Activated CD8-positive, alpha-beta T cell treated with anti-CD3 and anti-CD28 coated beads for 36 hours (primary cell): ENCODE measurements at regions not wholly inside any gene's neighbourhood (a gene's known extent, or its start where the extent isn't known, plus 50 kb on each side); places are given as distances from the start of the nearest gene placed in this dataset.

Experiments used
- ATAC-seq: fragments of 200-7000 bp; cut with Tn5 transposase; one replicate; pipeline ENCODE4 v1.10.0; 2021; ENCODE audit warnings: mild to moderate bottlenecking, moderate library complexity
- CTCF ChIA-PET: fragments of 350-600 bp; sonication (Branson Sonifier 250); formaldehyde crosslinking; loops from one replicate; lab custom pipeline; 2021; ENCODE audit warnings: antibody characterized with exemption; lab: Charles Lee
- POLR2A ChIA-PET: fragments of 350-600 bp; sonication (Branson Sonifier 250); formaldehyde crosslinking; loops from one replicate; lab custom pipeline; 2021; ENCODE audit warnings: antibody characterized with exemption; lab: Charles Lee
- DNase-seq: peaks from one replicate; pipeline ENCODE4 v3.0.0-alpha.2; 2020
- H3K27ac Mint-ChIP-seq: one replicate; pipeline ENCODE4 v1.8.0; 2021; ENCODE audit warnings: mild to moderate bottlenecking, mixed read lengths
- H3K27me3 Mint-ChIP-seq: one replicate; pipeline ENCODE4 v1.8.0; 2021; ENCODE audit warnings: mixed read lengths
- H3K36me3 Mint-ChIP-seq: one replicate; pipeline ENCODE4 v1.8.0; 2021; ENCODE audit warnings: low read depth, mixed read lengths
- H3K4me1 Mint-ChIP-seq: one replicate; pipeline ENCODE4 v1.8.0; 2021; ENCODE audit warnings: low read depth, mixed read lengths
- H3K4me3 Mint-ChIP-seq: one replicate; pipeline ENCODE4 v1.8.0; 2021; ENCODE audit warnings: mild to moderate bottlenecking, moderate library complexity, mixed read lengths
- H3K9me3 Mint-ChIP-seq: one replicate; pipeline ENCODE4 v1.8.0; 2021; ENCODE audit warnings: mixed read lengths
- CTCF ChIP-seq: fragments of 200-600 bp; IDR thresholded peaks from one replicate; pipeline ENCODE4 v1.8.0; 2022; ENCODE audit warnings: antibody characterized with exemption, mild to moderate bottlenecking
- intact Hi-C: fragments of 100-400 bp; cut with micrococcal nuclease; formaldehyde crosslinking; loops from one replicate; pipeline ENCODE4 v1.10.0; 2022

DNA sequence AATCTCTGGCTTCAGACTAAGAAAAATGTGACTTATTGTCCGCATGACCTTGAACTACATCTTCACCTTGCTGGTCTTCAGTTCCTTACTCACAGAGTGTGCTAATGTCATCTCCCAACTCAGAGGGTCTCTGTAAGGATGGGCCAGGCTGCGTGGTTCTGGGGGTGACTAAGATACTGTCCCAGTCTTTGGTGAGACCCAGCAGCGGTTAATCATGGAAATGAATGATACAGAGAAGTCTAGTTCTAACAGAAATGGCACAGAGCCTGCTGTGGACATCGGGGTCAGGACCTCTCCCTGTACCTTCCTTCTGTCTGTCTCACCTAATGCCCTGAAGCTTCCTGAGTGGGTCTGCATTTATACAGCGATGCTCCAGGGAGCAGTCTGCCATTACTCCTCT lies 662.7 kb upstream of the HS6ST1 start:
- H3K27ac Mint-ChIP-seq = no peak overlapping the region
- DNase-seq (no peak), ATAC-seq (no peak)
- ChIA-PET POLR2A (no interaction called here), CTCF (no interaction called here)
- H3K4me1 Mint-ChIP-seq = no peaks in the 10 kb centered on the region
- H3K9me3 Mint-ChIP-seq = no peaks in the 10 kb centered on the region
- no peaks in the 10 kb centered on the region for H3K27me3 Mint-ChIP-seq
- H3K36me3 Mint-ChIP-seq = no peaks in the 10 kb centered on the region
- H3K4me3 Mint-ChIP-seq = no peak overlapping the region
- intact Hi-C loops = no loop called here
- TF ChIP-seq CTCF = no peak

GRCh38 chr2:128982001-128982400 lies 663.3 kb upstream of the HS6ST1 start:
- H3K36me3 Mint-ChIP-seq = no peaks in the 10 kb centered on the region
- TF ChIP-seq CTCF = no peak
- H3K4me1 Mint-ChIP-seq = no peaks in the 10 kb centered on the region
- H3K9me3 Mint-ChIP-seq = no peaks in the 10 kb centered on the region
- DNase-seq (no peak), ATAC-seq (no peak)
- no peaks in the 10 kb centered on the region for H3K27me3 Mint-ChIP-seq
- ChIA-PET CTCF (no interaction called here), POLR2A (no interaction called here)
- H3K4me3 Mint-ChIP-seq = no peak overlapping the region
- H3K27ac Mint-ChIP-seq = no peak overlapping the region
- intact Hi-C loops = no loop called here

DNA sequence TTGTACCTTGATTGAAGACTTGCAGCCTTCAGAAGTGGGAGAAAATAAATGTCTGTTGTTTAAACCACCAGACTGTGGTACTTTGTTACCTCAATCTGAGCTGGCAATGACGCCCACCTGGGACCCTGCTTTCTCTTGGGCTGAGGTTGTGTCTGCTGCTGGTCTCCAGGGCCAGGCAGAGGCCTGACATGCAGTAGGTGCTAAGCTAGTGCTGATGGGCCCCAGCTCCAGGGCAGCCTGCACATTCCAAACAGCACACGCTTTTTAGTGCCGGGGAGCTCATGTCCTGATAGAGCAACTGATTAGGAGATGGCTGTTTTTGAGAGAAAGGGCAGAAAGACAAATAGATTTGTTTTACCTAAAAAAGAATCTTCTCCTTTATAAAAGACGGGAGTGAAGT lies 664.0 kb upstream of the HS6ST1 start:
- Mint-ChIP-seq H3K4me3 (no peak overlapping the region), H3K27ac (no peak overlapping the region), H3K36me3 (no peaks in the 10 kb centered on the region), H3K9me3 (no peaks in the 10 kb centered on the region), H3K4me1 (no peaks in the 10 kb centered on the region), H3K27me3 (no peaks in the 10 kb centered on the region)
- ChIA-PET CTCF (no interaction called here), POLR2A (interaction anchor here (0.6 kb wide), 1 partner anchor 90 kb away, joined by 3 read pairs; no protein-coding TSS in a partner anchor)
- no peak for ATAC-seq
- intact Hi-C loops = no loop called here
- TF ChIP-seq CTCF = no peak
- no peak for DNase-seq

- TF ChIP-seq CTCF = no peak
- DNase-seq = no peak
- CTCF ChIA-PET = no interaction called here
- POLR2A ChIA-PET = interaction anchor here (0.6 kb wide), 1 partner anchor 91 kb away, joined by 3 read pairs; no protein-coding TSS in a partner anchor
- Mint-ChIP-seq H3K27me3 (no peaks in the 10 kb centered on the region), H3K9me3 (no peaks in the 10 kb centered on the region), H3K27ac (no peak overlapping the region), H3K4me3 (no peak overlapping the region), H3K4me1 (no peaks in the 10 kb centered on the region), H3K36me3 (no peaks in the 10 kb centered on the region)
- no peak for ATAC-seq
- intact Hi-C loops = no loop called here
These were observed 664.4 kb upstream of the HS6ST1 start for GRCh38 chr2:128983094-128983493.

- ATAC-seq (no peak), DNase-seq (no peak)
- no peaks in the 10 kb centered on the region for H3K4me1 Mint-ChIP-seq
- H3K36me3 Mint-ChIP-seq = no peaks in the 10 kb centered on the region
- no peaks in the 10 kb centered on the region for H3K27me3 Mint-ChIP-seq
- no peak overlapping the region for H3K4me3 Mint-ChIP-seq
- ChIA-PET CTCF (no interaction called here), POLR2A (no interaction called here)
- no peak for TF ChIP-seq CTCF
- no peaks in the 10 kb centered on the region for H3K9me3 Mint-ChIP-seq
- intact Hi-C loops = no loop called here
- H3K27ac Mint-ChIP-seq = no peak overlapping the region
These were observed 665.4 kb upstream of the HS6ST1 start for GRCh38 chr2:128984081-128984480.
